ENCODE measurements at regions not wholly inside any gene's neighbourhood (a gene's known extent, or its start where the extent isn't known, plus 50 kb on each side); places are given as distances from the start of the nearest gene placed in this dataset.

GRCh38 chr5:155418960-155419579, 405.5 kb downstream of the KIF4B start:
- DNase-seq (ENCODE audit: low spot score) = no peak

GRCh38 chr5:155430192-155430591, 416.6 kb downstream of the KIF4B start:
- no peak for DNase-seq (ENCODE audit: low spot score)

GRCh38 chr5:155434267-155434666, 420.7 kb downstream of the KIF4B start:
- DNase-seq (ENCODE audit: low spot score) = no peak

- DNase-seq (ENCODE audit: low spot score) = no peak
These were observed 421.1 kb downstream of the KIF4B start for GRCh38 chr5:155434681-155435080.

GRCh38 chr5:155441849-155442248, 428.3 kb downstream of the KIF4B start:
- DNase-seq (ENCODE audit: low spot score) = no peak

GRCh38 chr5:155451106-155451505, 437.6 kb downstream of the KIF4B start:
- DNase-seq (ENCODE audit: low spot score) = no peak

GRCh38 chr5:155455791-155456514, 442.4 kb downstream of the KIF4B start:
- no peak for DNase-seq (ENCODE audit: low spot score)

- DNase-seq (ENCODE audit: low spot score) = no peak
These were observed 446.4 kb downstream of the KIF4B start for GRCh38 chr5:155459889-155460500.

GRCh38 chr5:155460501-155460931, 447.0 kb downstream of the KIF4B start:
- DNase-seq (ENCODE audit: low spot score) = no peak

- no peak for DNase-seq (ENCODE audit: low spot score)
These were observed 447.7 kb downstream of the KIF4B start for GRCh38 chr5:155461304-155461703.

GRCh38 chr5:155466851-155467250, 453.3 kb downstream of the KIF4B start:
- no peak for DNase-seq (ENCODE audit: low spot score)

GRCh38 chr5:155471027-155471426, 457.5 kb downstream of the KIF4B start:
- no peak for DNase-seq (ENCODE audit: low spot score)

GRCh38 chr5:155472780-155473179, 459.2 kb downstream of the KIF4B start:
- no peak for DNase-seq (ENCODE audit: low spot score)

- no peak for DNase-seq (ENCODE audit: low spot score)
These were observed 461.8 kb downstream of the KIF4B start for GRCh38 chr5:155475318-155475717.

- no peak for DNase-seq (ENCODE audit: low spot score)
These were observed 467.2 kb downstream of the KIF4B start for GRCh38 chr5:155480731-155481131.

- no peak for DNase-seq (ENCODE audit: low spot score)
These were observed 467.6 kb downstream of the KIF4B start for GRCh38 chr5:155481182-155481581.

- no peak for DNase-seq (ENCODE audit: low spot score)
These were observed 468.9 kb downstream of the KIF4B start for GRCh38 chr5:155482428-155482827.

- DNase-seq (ENCODE audit: low spot score) = no peak
These were observed 471.8 kb downstream of the KIF4B start for GRCh38 chr5:155485386-155485785.

- no peak for DNase-seq (ENCODE audit: low spot score)
These were observed 476.4 kb downstream of the KIF4B start for GRCh38 chr5:155489949-155490348.

- no peak for DNase-seq (ENCODE audit: low spot score)
These were observed 478.6 kb downstream of the KIF4B start for GRCh38 chr5:155492191-155492590.

GRCh38 chr5:155504606-155505005, 491.1 kb downstream of the KIF4B start:
- DNase-seq (ENCODE audit: low spot score) = no peak

GRCh38 chr5:155507363-155507762, 493.8 kb downstream of the KIF4B start:
- no peak for DNase-seq (ENCODE audit: low spot score)

GRCh38 chr5:155508673-155509072, 495.1 kb downstream of the KIF4B start:
- DNase-seq (ENCODE audit: low spot score) = no peak
